Kidney (tissue), 13 donors: ENCODE measurements at regions not wholly inside any gene's neighbourhood (a gene's known extent, or its start where the extent isn't known, plus 50 kb on each side); places are given as distances from the start of the nearest gene placed in this dataset.

Source experiments
- DNase-seq, 5 donors: peaks; one replicate each; pipeline ENCODE4 v3.0.0-alpha.2; 2013 to 2020
- FAIRE-seq: peaks from 2 replicates; lab custom pipeline; 2012; peaks lifted over from hg19 to GRCh38; lab: Jason Lieb, UNC
- H3K27ac ChIP-seq, 2 donors: one replicate each; pipeline ENCODE4 v1.7.0; 2013; ENCODE audit warnings: low read depth in 2 of 2, low read length in 2 of 2, inconsistent platforms in 1 of 2
- H3K27me3 ChIP-seq: one replicate; pipeline ENCODE4 v1.7.1; 2013; ENCODE audit warnings: low read length, inconsistent platforms; ENCODE audit not compliant: control insufficient read depth, insufficient read depth
- H3K36me3 ChIP-seq, 3 donors: one replicate each; pipeline versions ENCODE4 v1.7.0 to v1.7.1; 2013; ENCODE audit warnings: low read length in 3 of 3, control low read depth in 1 of 3, inconsistent platforms in 1 of 3; ENCODE audit not compliant: insufficient read depth in 3 of 3, control insufficient read depth in 2 of 3
- H3K4me1 ChIP-seq, 3 donors: one replicate each; pipeline versions ENCODE4 v1.7.0 to v1.7.1; 2013; ENCODE audit warnings: low read length in 3 of 3, inconsistent platforms in 1 of 3, low read depth in 1 of 3; ENCODE audit not compliant: control insufficient read depth in 2 of 3, insufficient read depth in 2 of 3
- H3K4me3 ChIP-seq, 3 donors: one replicate each; pipeline versions ENCODE4 v1.7.0 to v1.8.1; 2013; ENCODE audit warnings: low read length in 3 of 3, control low read depth in 1 of 3, inconsistent platforms in 1 of 3
- H3K9ac ChIP-seq, 3 donors: one replicate each; pipeline versions ENCODE4 v1.7.0 to v1.7.1; 2013; ENCODE audit warnings: low read length in 3 of 3, control low read depth in 1 of 3, inconsistent platforms in 1 of 3
- H3K9me3 ChIP-seq, 3 donors: one replicate each; pipeline versions ENCODE4 v1.7.0 to v1.7.1; 2013; ENCODE audit warnings: low read length in 3 of 3, control low read depth in 1 of 3, inconsistent platforms in 1 of 3; ENCODE audit not compliant: control insufficient read depth in 2 of 3, insufficient read depth in 1 of 3
- CTCF ChIP-seq: IDR thresholded peaks from 3 replicates; pipeline ENCODE4 v1.5.1; 2012; ENCODE audit warnings: mild to moderate bottlenecking, moderate library complexity, borderline replicate concordance; ENCODE audit not compliant: insufficient read depth; ENCODE audit errors: extremely low read depth
- intact Hi-C: fragments of 100-400 bp; cut with DNase I; formaldehyde crosslinking; loops from one replicate; pipeline ENCODE4 v1.11.1; 2022
- donor health status: control.
- donor health status: control.
- donor health status: control.
- donor health status: control.
- donor health status: control.
- donor health status: DM: yes; HTN: yes; CAD: no.
- donor health status: Normal renal cell carcinoma (clear cell type).

- Histone ChIP-seq H3K9me3 (no peaks in the 10 kb centered on the region), H3K27ac (no peak overlapping the region), H3K9ac (no peak overlapping the region), H3K4me1 (peaks cover 0 to 6% (median 4%) of the 10 kb centered on the region in 3 donors), H3K36me3 (no peaks in the 10 kb centered on the region), H3K4me3 (no peak overlapping the region), H3K27me3 (no peaks in the 10 kb centered on the region)
- no peak for FAIRE-seq
- TF ChIP-seq CTCF: no peak
- DNase-seq: no peak
- intact Hi-C loops: no loop called here
These were observed 250.9 kb downstream of the TOMM20 start for GRCh38 chr1:234877761-234878160.

DNA sequence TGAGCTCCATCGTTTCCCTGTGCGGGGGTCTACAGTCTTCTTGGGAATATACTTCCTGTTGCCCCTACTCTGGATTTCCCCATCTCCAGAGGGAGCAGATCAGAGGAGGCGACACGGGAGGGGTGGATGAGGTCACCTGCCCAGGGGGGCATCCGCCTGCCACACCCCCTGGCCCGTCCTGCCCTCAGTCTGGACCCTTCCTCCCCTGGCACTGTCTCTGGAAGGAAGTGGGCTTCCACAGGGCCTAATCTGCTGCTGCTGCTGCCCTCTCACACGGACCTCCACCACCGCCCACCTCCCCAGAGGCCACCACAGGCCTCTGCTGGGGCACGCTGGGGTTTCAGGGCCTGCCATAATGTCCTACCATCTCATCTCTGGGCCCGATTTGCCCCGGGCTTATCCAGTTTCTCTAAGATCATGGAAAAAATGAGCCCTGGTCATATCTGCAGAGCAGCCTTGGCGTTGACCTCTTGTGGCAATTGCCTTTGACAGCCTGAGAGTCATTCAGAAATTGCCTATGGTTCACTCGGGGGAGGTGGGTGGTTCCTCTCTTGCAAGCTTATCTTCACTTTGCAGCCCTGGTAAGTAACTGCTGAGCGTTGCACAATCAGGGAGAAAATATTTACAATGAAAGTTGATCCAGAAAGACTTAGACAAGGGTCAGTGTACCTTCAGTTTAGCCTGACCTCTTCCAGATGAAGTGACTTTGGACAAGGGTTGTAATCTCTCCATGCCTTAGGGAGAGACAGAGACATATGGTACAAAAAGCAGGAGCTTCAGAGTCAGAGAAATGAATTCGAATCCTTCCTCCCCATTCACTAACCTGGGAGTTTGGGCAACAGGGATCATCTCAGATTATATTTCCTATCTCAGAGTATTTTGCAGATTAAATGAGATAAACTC, 252.4 kb downstream of the TOMM20 start:
- no peak for TF ChIP-seq CTCF
- H3K27me3 ChIP-seq: no peaks in the 10 kb centered on the region
- peaks cover 0 to 6% (median 0%) of the 10 kb centered on the region in 3 donors for H3K4me1 ChIP-seq
- peak overlapping the region in 1 of 2 donors; percentile 28 for H3K27ac ChIP-seq
- DNase-seq (peak in 4 of 5 donors; percentile 67 to 88 (median 78)), FAIRE-seq (no peak)
- no peak overlapping the region for H3K4me3 ChIP-seq
- H3K36me3 ChIP-seq: no peaks in the 10 kb centered on the region
- intact Hi-C loops: no loop called here
- H3K9me3 ChIP-seq: no peaks in the 10 kb centered on the region
- no peak overlapping the region for H3K9ac ChIP-seq

GRCh38 chr1:234875328-234875952, 253.2 kb downstream of the TOMM20 start:
- intact Hi-C loops: no loop called here
- Histone ChIP-seq H3K9me3 (no peaks in the 10 kb centered on the region), H3K4me1 (peaks cover 0 to 6% (median 0%) of the 10 kb centered on the region in 3 donors), H3K9ac (no peak overlapping the region), H3K27ac (no peak overlapping the region), H3K36me3 (no peaks in the 10 kb centered on the region), H3K27me3 (no peaks in the 10 kb centered on the region), H3K4me3 (no peak overlapping the region)
- TF ChIP-seq CTCF: no peak
- FAIRE-seq: no peak
- no peak for DNase-seq
